Hypothalamus (tissue), 51 donors: ENCODE measurements at regions not wholly inside any gene's neighbourhood (a gene's known extent, or its start where the extent isn't known, plus 50 kb on each side); places are given as distances from the start of the nearest gene placed in this dataset.

Experiments used
- DNase-seq, 51 donors: peaks; one replicate each; lab custom pipeline; 2025; lab: John Stamatoyannopoulos, UW

DNA sequence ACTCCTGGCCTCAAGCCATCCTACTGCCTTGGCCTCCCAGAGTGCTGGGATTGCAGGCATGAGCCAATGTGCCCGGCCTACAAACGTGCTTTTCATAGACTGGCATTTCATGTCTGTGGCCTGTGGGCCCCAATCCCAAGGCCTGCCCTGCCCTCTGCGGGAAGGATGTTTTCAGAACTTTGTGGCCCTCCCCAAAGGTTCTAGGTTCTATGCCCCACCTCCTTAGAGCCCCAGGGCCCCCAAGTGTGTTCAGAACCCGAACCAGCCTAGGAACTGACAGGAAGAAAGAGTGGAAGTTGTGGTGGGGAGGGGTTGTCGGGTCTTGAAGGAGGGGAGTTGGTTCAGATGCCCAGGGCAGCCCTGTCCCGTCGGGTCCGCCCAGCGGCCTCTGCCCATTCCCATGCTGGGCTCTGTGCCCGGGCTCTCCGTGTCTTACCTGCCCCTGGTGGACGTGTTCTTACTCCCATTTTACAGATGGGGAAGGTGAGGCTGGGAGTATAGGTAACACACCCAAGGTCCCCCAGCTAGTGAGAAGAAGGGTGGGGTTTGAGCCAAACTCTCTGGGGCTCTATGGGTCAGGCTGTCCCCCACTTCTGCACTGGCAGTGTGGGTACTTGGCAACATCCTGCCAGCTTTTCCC is 175.8 kb upstream of the IER5L start:
- DNase-seq: peak in 2 of 51 donors; percentile 35 to 36

DNA sequence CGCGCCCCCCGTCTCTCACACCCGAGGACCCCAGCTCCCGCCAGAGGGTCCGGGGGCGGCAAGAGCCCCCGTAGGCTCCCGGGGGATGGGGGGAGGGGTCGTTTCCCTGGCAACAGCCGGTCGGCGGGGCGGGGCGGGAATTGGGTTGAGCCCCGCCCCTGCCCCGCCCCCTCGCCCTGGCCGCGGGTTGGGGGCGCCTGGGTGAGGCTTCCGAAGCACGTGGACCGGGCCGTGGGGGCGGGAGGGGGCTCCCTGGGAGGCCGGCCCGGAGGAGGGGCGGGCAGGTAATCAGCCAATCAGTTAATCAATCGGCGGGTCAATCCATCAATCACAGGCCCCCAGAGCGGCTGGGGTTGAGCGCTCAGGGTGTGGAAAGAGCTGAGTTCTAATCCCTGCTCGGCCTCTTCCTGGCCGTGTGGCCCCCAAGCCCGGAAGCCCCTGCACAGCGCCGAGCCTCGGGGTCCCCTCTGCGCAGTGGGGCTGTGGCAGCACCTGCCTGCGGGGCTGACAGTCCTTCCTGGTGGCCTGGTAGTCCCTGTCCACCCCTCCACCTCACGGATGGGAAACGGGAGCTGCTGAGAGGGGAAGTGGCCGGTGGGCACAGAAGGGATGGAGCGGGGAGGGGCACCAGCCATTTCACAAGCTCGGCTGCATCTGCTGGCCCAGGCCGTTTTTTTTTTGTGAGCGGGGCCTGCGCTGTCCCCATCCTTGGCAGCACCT is 174.2 kb upstream of the IER5L start:
- peak in 14 of 51 donors; percentile 16 to 51 (median 37) for DNase-seq

DNA sequence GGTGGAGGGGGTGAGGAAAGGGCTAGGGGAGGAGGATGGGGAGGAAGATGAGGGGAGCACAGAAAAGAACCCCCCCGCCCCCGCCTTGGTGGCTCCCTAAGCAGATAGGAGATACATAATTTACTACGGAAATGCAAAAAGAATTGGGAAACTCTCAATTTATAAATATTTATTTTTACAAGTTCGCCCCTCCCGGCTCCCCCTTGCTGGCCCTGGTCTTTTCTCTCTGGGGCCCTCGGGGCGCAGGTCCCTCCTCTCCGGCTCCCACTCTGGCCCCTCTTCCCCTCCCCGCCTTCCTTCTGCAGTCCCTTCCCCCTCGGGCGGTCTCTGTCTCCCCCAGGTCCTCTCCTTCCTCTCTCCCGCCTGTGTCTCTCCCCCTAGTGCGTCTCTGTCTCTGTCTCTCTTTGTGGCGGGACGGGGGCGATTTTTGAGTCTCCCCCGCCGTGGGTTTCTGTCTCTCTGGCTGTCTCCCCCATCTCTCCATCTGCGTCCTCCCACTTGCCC is 173.6 kb upstream of the IER5L start:
- DNase-seq: no peak

DNA sequence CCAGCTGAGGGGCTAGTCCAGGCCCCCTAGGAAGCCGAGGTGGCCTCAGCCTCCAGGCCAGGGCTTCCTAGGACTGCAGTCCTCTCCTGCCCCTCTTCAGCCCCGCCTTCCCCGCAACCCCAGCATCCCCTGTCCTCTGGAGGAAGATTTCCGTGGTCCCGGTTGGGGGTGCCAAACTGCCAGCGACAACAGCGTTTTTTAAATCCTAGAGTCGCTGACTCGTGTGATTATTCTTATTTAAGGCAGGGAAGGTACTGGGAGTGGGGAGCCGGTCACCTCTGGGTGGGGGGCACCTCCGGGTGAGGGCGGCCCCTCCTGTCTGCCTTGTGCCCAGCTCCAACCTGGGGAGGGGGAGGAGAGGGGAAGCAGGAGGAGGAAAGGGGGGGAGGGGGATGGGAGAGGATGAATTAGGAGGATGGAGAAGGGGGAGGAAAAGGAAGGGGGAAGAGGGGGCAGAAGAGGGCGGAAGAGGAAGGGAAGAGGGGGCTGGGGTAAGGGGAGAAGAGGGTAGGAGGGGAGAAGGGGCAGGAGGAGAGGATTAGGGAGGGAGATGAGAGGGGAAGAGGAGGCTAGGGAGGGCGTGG is 173.1 kb upstream of the IER5L start:
- DNase-seq: peak in 10 of 51 donors; percentile 16 to 55 (median 24)

DNA sequence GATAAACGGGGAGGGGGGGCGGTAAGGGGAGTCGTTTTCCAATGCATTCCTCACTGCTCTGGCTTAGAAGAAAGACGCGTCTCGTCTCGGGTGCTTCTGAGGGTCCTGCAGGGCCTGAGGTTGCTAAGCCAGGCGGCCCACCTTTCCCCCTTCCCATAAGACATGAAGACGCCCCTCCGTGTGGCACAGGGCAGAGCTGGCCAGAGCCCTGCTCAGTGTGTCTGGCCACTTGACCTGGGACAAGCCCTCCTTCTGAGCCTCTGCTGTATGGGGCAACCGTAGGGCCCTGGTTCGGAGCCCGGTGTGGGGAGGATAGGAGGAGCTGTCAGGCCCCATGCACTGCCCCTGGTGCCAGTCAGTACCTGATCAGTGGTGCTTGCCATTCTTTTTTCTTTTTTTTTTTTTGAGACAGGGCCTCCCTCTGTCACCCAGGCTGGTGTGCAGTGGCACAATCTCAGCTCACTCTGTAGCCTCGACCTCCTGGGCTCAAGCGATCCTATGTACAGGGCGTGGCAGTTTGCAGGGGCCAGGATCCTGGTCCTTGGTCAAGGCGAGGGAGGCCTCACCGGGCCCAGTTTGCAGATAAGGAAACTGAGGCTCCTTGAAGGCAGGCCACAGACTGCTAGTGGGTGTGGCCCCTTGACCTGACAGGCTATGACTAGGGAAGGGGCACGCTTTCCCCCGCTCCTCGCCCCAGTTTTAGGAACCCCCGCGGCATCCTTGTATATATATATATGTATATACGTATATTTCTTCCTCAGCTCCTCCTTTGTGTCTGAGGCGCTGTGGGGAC is 172.3 kb upstream of the IER5L start:
- DNase-seq: no peak

- no peak for DNase-seq
These were observed 171.5 kb upstream of the IER5L start for GRCh38 chr9:129349665-129349947.

- DNase-seq: no peak
These were observed 171.0 kb upstream of the IER5L start for GRCh38 chr9:129348890-129349664.

DNA sequence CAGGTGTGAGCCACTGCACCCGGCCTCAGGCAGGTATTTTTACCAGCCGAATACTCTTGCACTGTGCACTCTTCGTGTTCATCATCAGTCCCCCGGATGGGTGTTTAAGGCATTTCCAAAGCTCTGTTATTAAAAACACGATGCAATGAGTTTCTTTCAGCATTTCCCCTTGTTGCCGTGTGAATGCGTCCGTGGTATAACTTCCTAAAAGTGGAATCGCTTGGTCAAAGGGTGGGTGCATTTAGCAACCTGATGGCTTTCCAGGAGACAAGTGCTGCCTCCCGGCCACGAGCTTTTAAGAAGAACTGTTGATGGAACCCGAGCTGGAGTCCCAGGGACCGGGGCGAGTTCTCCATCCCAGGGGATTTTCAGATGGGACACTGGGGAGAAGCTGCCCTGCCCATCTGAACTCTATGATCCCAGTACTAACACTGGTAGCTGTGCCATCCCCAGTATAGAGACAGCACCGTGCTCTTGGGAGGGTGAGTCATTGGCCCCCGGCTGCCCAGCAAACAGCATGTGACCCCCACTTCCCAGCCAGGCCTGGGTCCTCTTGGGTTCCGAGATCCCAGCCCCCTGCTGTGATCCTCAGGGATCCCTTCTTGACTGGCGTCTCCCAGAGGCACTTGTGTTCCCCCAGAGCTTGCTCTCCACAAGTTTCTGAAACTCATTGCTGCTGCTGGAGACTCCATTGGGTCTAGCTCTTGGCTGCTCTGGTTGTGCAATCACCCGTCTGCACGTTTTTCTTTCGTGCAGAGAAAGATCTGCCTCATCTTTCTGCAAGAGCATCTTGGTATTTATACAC is 169.5 kb upstream of the IER5L start:
- DNase-seq: no peak

GRCh38 chr9:129346046-129346445 is 168.0 kb upstream of the IER5L start:
- no peak for DNase-seq

- DNase-seq: no peak
These were observed 166.8 kb upstream of the IER5L start for GRCh38 chr9:129344641-129345495.

DNA sequence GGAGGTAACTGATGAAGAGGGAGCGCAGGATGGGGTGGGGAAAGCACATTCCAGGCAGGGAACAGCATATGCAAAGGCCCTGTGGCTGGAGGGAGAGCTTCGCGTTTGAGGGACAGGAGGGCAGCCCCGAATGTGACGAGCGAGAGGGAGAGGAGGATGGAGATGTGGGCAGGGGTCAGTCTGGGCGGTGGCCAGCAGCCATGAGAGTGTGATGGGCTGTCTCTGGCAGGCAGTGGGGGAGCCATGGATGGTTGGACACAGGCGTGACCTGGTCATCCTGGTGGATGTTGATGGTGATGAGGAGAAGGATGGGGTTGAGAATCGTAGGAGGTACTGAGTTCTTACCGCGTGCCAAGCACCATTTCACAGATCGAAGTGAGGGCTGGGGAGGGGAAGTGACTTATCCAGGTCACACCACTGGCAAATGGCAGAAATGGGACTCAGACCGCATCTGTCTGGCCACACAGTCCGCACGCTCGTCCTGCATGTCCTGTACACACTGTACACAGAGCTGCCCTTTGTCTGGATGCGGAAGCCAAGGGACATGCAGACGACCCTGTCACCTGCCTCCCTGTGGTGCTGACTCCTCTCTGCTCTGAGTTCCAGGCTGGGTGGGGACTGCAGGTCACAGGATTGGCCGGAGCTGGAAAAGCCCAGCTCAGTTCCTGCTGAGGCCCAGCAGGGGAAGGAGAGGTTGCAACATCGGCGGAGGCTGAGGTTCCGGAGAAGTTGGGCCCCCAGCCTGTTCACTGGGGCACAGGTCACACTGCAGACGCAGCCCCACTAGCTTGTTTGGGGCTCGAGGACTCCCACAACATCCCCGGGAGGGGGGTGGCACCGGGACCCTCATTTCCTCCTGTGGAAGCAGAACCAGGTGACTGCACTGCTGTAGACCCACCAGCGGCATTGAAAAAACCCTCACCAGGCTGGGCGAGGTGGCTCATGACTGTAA is 165.6 kb upstream of the IER5L start:
- DNase-seq: peak in 21 of 51 donors; percentile 7 to 64 (median 39)

DNA sequence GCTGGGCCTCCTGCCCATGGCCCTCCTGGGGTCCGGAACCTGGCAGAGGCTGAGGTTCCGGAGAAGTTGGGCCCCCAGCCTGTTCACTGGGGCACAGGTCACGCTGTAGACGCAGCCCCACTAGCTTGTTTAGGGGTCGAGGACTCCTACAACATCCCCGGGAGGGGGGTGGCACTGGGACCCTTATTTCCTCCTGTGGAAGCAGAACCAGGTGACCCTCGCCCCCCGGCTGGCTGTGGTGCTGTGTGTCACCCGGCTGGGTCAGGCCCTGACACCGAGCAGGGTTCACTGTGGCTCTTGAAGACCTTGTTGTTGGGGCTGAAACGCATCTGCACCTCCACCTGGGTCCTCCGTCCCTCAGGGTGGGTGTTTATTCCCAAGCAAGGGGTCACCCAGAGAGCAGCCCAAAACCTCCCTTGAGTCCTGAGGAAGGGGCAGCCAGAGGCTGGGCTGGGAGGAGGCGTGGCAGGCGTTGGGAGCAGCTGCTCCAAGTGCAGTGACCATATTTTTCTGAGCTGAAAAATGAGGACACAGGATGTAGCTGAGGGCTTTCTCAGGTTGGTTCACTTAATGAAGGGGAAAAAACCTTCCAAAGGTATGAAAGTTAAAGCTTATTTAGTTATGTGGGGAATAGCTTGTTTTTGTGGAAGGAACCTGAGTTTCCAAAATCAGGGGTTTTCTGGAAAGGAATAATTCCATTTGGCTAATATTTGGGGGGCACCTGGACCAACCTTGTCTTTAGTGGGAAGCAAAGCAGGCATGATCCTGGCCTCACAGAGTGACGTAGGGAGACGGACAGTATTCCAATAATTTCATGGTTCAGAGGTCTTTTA is 164.7 kb upstream of the IER5L start:
- DNase-seq: no peak

DNA sequence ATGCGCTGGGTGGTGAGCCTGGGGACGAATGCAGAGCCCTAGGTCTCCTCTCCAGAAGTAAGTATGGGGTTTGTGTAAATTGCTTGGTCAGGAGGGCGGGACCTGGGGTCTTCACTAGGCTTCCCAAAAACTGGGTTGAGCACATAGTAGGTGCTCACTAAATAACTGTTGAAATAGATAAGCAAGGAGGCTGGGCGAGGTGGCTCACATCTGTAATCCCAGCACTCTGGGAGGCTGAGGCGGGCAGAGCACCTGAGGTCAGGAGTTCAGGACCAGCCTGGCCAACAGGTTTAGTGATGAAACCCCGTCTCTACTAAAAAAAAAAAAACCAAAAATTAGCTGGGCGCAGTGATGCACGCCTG is 163.9 kb upstream of the IER5L start:
- DNase-seq: no peak

DNA sequence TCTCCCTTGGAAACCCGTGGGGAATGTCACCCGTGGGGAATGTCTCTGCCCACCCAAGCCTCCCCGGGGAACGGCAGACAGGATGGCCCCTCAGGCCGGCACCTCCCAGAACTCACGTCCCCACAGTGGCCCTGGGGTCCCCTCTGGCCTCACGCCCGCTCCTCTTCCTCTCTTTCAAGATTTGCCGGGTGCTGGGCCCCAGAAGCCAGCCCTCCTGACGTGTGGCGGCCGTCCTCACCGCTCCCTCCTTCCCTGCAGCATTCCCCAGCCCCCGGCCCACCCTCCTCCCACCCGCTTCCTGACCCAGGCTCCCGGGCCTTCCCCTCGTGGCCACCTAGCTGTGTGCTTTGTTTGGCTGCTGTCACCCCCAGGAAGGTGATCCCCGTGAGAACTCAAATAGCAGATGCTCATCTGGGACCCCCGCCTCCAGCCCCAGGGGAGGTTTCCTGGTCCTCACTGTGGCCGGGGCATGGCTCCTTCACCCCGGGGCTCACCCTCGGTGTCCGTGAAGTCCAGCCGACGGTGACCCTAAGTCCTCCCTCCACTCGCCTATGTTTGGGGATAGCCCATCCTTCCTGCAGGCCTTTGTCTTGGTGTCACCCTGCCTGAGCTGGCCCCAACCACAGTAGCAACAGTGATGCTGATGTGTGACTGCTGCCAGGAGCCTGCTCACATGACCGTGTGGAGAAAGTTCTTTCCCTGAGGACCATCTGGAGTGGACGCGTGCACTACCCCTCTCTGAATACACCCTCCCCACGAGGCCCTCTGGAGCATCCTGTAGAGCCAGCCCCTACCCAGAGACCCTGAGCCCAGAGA is 163.3 kb upstream of the IER5L start:
- DNase-seq: no peak

DNA sequence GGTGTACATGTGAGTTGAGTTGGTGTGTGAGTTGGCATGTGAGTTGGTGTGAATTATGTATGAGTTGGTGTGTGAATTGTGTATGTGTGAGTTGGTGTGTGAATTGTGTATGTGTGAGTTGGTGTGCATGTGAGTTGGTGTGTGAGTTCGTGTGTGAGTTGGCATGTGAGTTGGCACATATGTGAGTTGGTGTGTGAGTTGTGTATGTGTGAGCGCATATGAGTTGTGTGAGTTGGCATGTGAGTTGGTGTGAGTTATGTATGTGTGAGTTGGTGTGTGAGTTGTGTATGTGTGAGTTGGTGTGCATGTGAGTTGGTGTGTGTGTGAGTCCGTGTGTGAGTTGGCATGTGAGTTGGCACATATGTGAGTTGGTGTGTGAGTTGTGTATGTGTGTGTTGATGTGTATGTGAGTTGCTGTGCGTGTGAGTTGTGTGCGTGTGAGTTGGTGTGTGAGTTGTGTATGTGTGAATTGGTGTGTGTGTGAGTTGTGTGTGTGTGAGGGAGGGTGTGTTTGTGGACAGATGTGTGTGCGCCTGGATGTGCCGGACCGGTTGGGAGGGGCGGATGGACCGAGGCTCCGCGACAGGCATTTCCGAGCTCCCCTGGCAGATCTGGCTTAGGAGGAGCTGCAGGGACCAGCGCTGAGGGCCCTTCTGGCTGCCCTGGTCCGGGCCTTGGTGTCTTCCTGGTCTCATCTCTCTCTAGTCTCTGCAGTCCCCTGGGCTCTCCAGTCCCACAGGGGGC is 162.5 kb upstream of the IER5L start:
- no peak for DNase-seq
